HepG2 (cell line): ENCODE measurements at regions not wholly inside any gene's neighbourhood (a gene's known extent, or its start where the extent isn't known, plus 50 kb on each side); places are given as distances from the start of the nearest gene placed in this dataset.

Source experiments
- ATAC-seq: fragments of 200-7000 bp; cut with Tn5 transposase; 3 replicates; pipeline ENCODE4 v1.9.1; 2020; ENCODE audit warnings: mild to moderate bottlenecking, moderate library complexity
- BruUV-seq: library from RNA; stranded (reverse); fragments of 400-500 nt; replicated peaks from 2 replicates; lab custom pipeline; 2021; lab: Mats Ljungman, UMichigan
- CTCF ChIA-PET: fragments of 300-600 bp; formaldehyde crosslinking; extraction: SDS; loops from one replicate; lab custom pipeline; 2021; ENCODE audit warnings: low total read pairs, inconsistent platforms, low intra/inter-chr PET ratio; lab: Yijun Ruan, JAX
- POLR2A ChIA-PET: fragments of 350-600 bp; sonication (Branson Sonifier 250); formaldehyde crosslinking; loops from one replicate; lab custom pipeline; 2020; ENCODE audit warnings: antibody characterized with exemption, inconsistent platforms; lab: Yijun Ruan, JAX
- DNase-seq: peaks from one replicate; pipeline ENCODE4 v3.0.0-alpha.2; 2015; ENCODE audit warnings: low spot score
- FAIRE-seq: peaks from 3 replicates; lab custom pipeline; 2011; peaks lifted over from hg19 to GRCh38; lab: Jason Lieb, UNC
- H2AFZ ChIP-seq: one replicate; pipeline ENCODE4 v1.6.1; 2011; ENCODE audit warnings: low read length, inconsistent platforms
- H3K27ac ChIP-seq: fragments of 300-600 bp; 3 replicates; pipeline ENCODE4 v1.8.0; 2011; ENCODE audit warnings: mixed run types, mild to moderate bottlenecking, mixed read lengths, low read length, inconsistent platforms; ENCODE audit not compliant: insufficient read depth; ENCODE audit errors: extremely low read length
- H3K27me3 ChIP-seq, 2 experiments: fragments of 200-600 bp in 1 of 2; 2 replicates in 1 of 2; 3 replicates in 1 of 2; pipeline versions ENCODE4 v1.6.0 to v1.8.0; 2011; ENCODE audit warnings: low read length in 2 of 2, mild to moderate bottlenecking in 2 of 2, moderate library complexity in 2 of 2, inconsistent platforms in 1 of 2; ENCODE audit not compliant: insufficient read depth in 2 of 2, control insufficient read depth in 1 of 2
- H3K36me3 ChIP-seq, 2 experiments: fragments of 200-600 bp in 1 of 2; replicated peaks in 1 of 2; 2 replicates in 1 of 2; 3 replicates in 1 of 2; pipeline versions ENCODE4 v1.5.1 to v1.8.0; 2011; ENCODE audit warnings: low read length in 2 of 2, inconsistent platforms in 1 of 2; ENCODE audit not compliant: insufficient read depth in 2 of 2, control insufficient read depth in 1 of 2
- H3K4me1 ChIP-seq: 2 replicates; pipeline ENCODE4 v1.5.1; 2012; ENCODE audit warnings: low read length, inconsistent platforms; ENCODE audit not compliant: insufficient read depth
- H3K4me2 ChIP-seq: 2 replicates; pipeline ENCODE4 v1.6.0; 2011; ENCODE audit warnings: low read depth, low read length, inconsistent platforms
- H3K4me3 ChIP-seq, 3 experiments: fragments of 200-600 bp in 1 of 3; sonication (generic), shearing (Covaris generic) in 1 of 3; replicated peaks in 1 of 3; 2 replicates each; pipeline ENCODE4 v1.5.1; 2011 to 2016; ENCODE audit warnings: low read length in 3 of 3, inconsistent platforms in 2 of 3, low read depth in 2 of 3, mild to moderate bottlenecking in 2 of 3, control low read depth in 1 of 3, mixed read lengths in 1 of 3; ENCODE audit not compliant: insufficient read depth in 1 of 3
- H3K79me2 ChIP-seq: one replicate; pipeline ENCODE4 v1.6.1; 2011; ENCODE audit warnings: low read length, inconsistent platforms; ENCODE audit not compliant: insufficient read depth
- H3K9ac ChIP-seq: 2 replicates; pipeline ENCODE4 v1.6.0; 2011; ENCODE audit warnings: mild to moderate bottlenecking, low read depth, low read length, inconsistent platforms; ENCODE audit not compliant: insufficient read depth
- H3K9me3 ChIP-seq: 2 replicates; pipeline ENCODE4 v1.5.1; 2012; ENCODE audit warnings: mild to moderate bottlenecking, low read length
- H4K20me1 ChIP-seq: 2 replicates; pipeline ENCODE4 v1.6.0; 2011; ENCODE audit warnings: inconsistent platforms, mild to moderate bottlenecking, low read length, moderate library complexity; ENCODE audit not compliant: insufficient read depth
- BORCS8-MEF2B ChIP-seq: sonication (generic); formaldehyde crosslinking; IDR thresholded peaks from 2 replicates; pipeline ENCODE4 v1.8.0; 2022; ENCODE audit warnings: mild to moderate bottlenecking, missing genetic modification reagents
- CBFB ChIP-seq: sonication (generic); formaldehyde crosslinking; IDR thresholded peaks from 2 replicates; pipeline ENCODE4 v1.4.0; 2020; ENCODE audit warnings: missing genetic modification reagents
- GLI4 ChIP-seq: sonication (generic); formaldehyde crosslinking; IDR thresholded peaks from 2 replicates; pipeline ENCODE4 v1.5.1; 2020; ENCODE audit warnings: missing genetic modification reagents, mild to moderate bottlenecking, moderate library complexity, borderline replicate concordance
- IRF2 ChIP-seq: IDR thresholded peaks from 2 replicates; pipeline ENCODE4 v1.6.1; 2018; ENCODE audit warnings: missing genetic modification reagents, missing compliant biosample characterization
- PITX1 ChIP-seq: sonication (generic); formaldehyde crosslinking; IDR thresholded peaks from 2 replicates; pipeline ENCODE4 v1.5.1; 2020; ENCODE audit warnings: mild to moderate bottlenecking, missing genetic modification reagents
- REST ChIP-seq, 2 experiments: IDR thresholded peaks; 2 replicates each; pipeline ENCODE4 v1.6.1; 2011 to 2012; ENCODE audit warnings: low read length in 2 of 2, borderline replicate concordance in 1 of 2, low read depth in 1 of 2, mild to moderate bottlenecking in 1 of 2, moderate library complexity in 1 of 2
- ZNF318 ChIP-seq: sonication (generic); formaldehyde crosslinking; IDR thresholded peaks from 2 replicates; pipeline ENCODE4 v1.4.0; 2020; ENCODE audit warnings: mild to moderate bottlenecking, missing genetic modification reagents
- ZNF550 ChIP-seq: sonication (generic); formaldehyde crosslinking; IDR thresholded peaks from 2 replicates; pipeline ENCODE4 v1.4.0; 2020; ENCODE audit warnings: mild to moderate bottlenecking, missing genetic modification reagents, borderline replicate concordance
- ZNF724P ChIP-seq: sonication (generic); formaldehyde crosslinking; IDR thresholded peaks from 2 replicates; pipeline ENCODE4 v1.8.0; 2022; ENCODE audit warnings: missing genetic modification reagents, borderline replicate concordance
- ZNF784 ChIP-seq: sonication (generic); formaldehyde crosslinking; IDR thresholded peaks from 2 replicates; pipeline ENCODE4 v1.5.1; 2020; ENCODE audit warnings: missing genetic modification reagents, mild to moderate bottlenecking, borderline replicate concordance
- ZNF839 ChIP-seq: sonication (generic); formaldehyde crosslinking; IDR thresholded peaks from 2 replicates; pipeline ENCODE4 v1.4.0; 2020; ENCODE audit warnings: missing genetic modification reagents, mild to moderate bottlenecking, borderline replicate concordance
- ZSCAN9 ChIP-seq: IDR thresholded peaks from 2 replicates; pipeline ENCODE4 v1.6.1; 2016; ENCODE audit warnings: borderline replicate concordance
- WGBS: methylation state at CpG from one replicate; pipeline ENCODE4 v1.1.6; 2017; ENCODE audit warnings: low lambda C conversion rate; 5-methylcytosine and 5-hydroxymethylcytosine counted together
- in situ Hi-C: cut with HindIII; loops from 2 replicates; pipeline ENCODE4 v1.10.0; 2017; ENCODE audit warnings: low pct_unique_long_range_greater_than_20kb; ENCODE audit not compliant: extremely low pct_ligation_motif_present
- intact Hi-C: fragments of 100-400 bp; cut with micrococcal nuclease; formaldehyde crosslinking; loops from one replicate; pipeline ENCODE4 v1.10.0; 2022; ENCODE audit not compliant: unreplicated experiment

- no peak for DNase-seq
- in situ Hi-C loops = no loop called here
- POLR2A ChIA-PET = no interaction called here
- ATAC-seq = no peak
- intact Hi-C loops = no loop called here
- CTCF ChIA-PET = no interaction called here
- 24% methylated on average over 4 of the region's 4 CpGs for WGBS
- H3K79me2 ChIP-seq = no peaks in the 10 kb centered on the region
- no peak overlapping the region for H3K9ac ChIP-seq
- H3K9me3 ChIP-seq = peaks cover 62% of the 10 kb centered on the region
- H3K4me3 ChIP-seq = no peak overlapping the region
- H3K4me1 ChIP-seq = no peaks in the 10 kb centered on the region
- H3K27me3 ChIP-seq = no peaks in the 10 kb centered on the region
- FAIRE-seq = no peak
- no peak overlapping the region for H2AFZ ChIP-seq
- H3K36me3 ChIP-seq = no peaks in the 10 kb centered on the region
- H3K4me2 ChIP-seq = no peak overlapping the region
- no peak overlapping the region for H3K27ac ChIP-seq
- BruUV-seq = no TSS peak
- H4K20me1 ChIP-seq = no peaks in the 10 kb centered on the region
- TF ChIP-seq BORCS8-MEF2B (no peak), ZNF839 (CRISPR knock-in tag) (no peak), ZSCAN9 (CRISPR knock-in tag) (no peak), IRF2 (CRISPR knock-in tag) (no peak), ZNF724P (no peak), GLI4 (CRISPR knock-in tag) (no peak), CBFB (CRISPR knock-in tag) (no peak), REST (IDR thresholded peaks at IDR 0.05; ENCODE audit: borderline replicate concordance in 1 of 2, low read depth in 1 of 2, low read length in 2 of 2) (no peak), ZNF318 (CRISPR knock-in tag) (no peak), ZNF550 (CRISPR knock-in tag) (no peak), PITX1 (CRISPR knock-in tag) (no peak), ZNF784 (CRISPR knock-in tag) (no peak)
These were observed 1156.0 kb downstream of the OLFM4 start for GRCh38 chr13:54184576-54184975.
